ENCODE measurements at regions not wholly inside any gene's neighbourhood (a gene's known extent, or its start where the extent isn't known, plus 50 kb on each side); places are given as distances from the start of the nearest gene placed in this dataset.

DNA sequence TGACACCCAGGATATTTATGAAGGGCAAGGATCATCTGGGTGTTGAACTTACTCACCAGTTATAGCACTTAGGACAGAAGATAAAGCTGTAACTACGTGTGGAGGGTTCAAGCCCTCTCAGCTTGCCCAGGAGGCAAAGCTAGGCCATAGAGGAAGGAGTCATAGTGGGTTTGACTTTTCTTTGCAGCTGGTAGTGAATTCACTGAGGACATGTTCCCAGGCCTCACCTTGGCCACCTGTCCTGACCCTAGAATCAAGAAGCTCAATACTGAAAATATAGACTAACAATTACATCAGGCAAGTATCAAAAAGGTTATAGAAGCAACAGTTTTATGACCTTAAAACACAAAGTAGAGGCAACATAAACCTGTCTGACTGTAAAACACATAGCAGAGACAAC, 1207.7 kb downstream of the SLITRK1 start:
- FAIRE-seq, result no peak

DNA sequence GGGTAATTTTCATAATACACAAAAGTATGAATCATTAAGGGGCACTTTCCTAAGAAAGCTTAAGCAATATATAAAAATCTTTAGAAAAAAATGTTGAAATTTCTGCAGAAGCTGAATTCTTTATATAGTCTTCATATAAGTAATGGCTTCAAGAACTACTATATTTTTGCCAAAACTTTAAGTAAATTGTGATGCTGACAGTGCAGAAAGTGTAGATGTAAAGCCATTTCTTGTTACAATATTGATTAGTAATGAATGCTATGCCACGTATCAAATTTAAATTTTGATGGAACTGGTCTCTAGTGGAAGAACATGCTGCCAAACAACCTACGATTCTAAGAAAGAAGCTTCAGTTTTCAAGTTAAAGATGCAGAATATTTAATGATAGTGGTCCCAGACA, 1210.0 kb downstream of the SLITRK1 start:
- FAIRE-seq, result no peak

DNA sequence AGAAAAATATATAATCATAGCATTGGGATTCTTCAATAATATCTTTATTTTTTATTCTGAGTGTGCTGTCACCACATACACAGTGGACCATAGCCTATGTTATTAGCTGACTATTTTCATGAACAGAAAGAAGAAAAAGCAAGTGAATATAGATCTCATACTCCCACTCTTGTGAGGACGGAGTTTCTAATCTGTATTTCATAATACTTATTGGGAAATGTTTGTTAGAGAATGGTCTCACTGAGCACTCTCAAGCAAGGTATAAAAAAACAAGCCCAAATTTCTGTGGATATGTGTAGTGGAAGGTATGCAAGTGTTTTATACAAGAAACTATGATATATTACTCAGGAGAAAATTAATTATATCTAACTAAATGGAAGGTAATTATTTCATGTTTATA, 1218.1 kb downstream of the SLITRK1 start:
- no peak for FAIRE-seq

- FAIRE-seq, result no peak
Measured at GRCh38 chr13:82661126-82661525, 1221.1 kb downstream of the SLITRK1 start.

- no peak for FAIRE-seq
Measured at GRCh38 chr13:82658811-82659210, 1223.5 kb downstream of the SLITRK1 start.

GRCh38 chr13:82657471-82657870, 1224.8 kb downstream of the SLITRK1 start:
- no peak for FAIRE-seq

DNA sequence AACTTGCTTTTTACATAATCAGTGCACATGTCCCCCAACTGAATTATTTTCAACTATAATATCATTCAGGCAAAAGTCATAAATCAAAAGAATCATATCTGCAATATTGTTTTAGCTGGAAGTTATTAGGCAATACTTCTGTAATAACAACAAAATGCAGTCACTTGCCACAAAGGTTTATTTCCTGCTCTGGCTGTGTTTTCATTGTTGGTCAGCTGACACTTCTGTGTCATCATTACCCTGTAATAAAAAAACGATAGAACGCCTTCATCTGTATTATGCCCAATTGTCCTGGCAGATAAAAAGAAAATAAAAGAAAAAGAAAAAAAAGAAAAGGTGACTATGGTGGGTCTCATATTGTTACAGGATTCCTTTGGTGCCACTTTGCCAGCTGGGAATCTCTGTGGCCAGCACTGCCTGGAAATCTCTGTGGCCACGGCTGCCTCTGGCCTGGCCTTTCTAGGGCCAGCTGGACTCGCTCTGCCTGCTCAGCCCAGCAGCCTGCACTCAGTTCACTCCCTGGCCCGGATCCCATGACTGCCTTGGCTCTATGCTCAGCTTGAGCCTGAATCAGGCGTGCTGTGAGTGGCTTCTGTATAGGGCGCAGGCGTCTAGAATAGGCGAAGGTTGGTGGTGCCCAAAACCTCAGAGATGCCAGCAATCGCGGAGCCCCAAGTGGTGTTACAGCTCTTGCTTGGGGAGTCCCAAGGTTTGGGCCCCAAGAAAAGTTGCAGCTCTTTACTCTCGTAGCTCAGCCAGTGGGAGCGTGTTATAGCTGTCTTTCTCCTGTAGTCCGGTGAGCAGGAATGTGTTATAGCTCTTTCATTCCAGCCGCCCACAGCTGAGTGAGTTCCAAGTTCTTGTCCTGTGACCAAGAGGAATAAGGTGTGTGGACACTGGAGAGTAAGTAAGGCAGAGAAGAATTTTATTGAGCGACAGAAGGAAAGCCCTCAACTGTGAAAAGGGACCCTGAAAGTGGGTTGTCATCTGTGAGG, 1227.1 kb downstream of the SLITRK1 start:
- FAIRE-seq, result no peak

- FAIRE-seq, result no peak
Measured at GRCh38 chr13:82654143-82654542, 1228.1 kb downstream of the SLITRK1 start.

GRCh38 chr13:82647540-82647939, 1234.7 kb downstream of the SLITRK1 start:
- no peak for FAIRE-seq

DNA sequence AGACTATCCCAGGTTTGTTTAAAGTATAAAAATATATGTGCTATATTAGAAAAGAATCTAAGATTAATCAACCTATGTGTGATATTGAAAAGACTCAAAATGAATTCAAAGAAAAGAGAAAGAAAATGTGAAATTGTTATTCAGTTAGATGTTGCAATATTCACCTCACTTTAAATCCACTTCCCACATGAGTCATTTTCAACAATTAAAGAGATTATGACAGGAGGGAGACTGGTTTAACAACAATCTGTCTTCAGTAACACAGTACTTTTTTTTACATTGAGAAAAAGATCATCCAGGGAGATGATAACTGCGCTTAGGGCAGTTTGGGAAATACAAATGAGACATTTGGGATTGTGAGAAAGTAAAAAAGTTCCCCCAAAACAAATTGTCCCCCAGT, 1246.2 kb downstream of the SLITRK1 start:
- no peak for FAIRE-seq

DNA sequence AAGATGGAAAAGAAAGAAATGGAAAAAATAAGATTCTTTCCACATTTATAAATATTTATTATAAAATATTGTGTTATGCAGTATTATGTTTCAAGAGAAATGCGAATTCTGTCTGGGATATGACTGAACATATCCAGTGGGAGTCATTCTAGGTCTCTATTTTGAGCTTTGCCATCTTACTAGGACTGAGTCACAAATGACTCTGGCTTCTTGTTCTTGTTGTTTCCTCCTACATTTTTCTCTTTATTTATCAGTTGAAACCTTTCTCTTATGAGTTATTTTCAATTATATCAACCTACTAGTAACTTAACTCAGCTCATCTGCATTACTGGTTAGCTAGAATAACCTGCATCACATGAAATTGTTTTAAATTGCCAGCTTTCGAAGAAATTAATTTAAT, 1247.3 kb downstream of the SLITRK1 start:
- peak; percentile 14 for FAIRE-seq

DNA sequence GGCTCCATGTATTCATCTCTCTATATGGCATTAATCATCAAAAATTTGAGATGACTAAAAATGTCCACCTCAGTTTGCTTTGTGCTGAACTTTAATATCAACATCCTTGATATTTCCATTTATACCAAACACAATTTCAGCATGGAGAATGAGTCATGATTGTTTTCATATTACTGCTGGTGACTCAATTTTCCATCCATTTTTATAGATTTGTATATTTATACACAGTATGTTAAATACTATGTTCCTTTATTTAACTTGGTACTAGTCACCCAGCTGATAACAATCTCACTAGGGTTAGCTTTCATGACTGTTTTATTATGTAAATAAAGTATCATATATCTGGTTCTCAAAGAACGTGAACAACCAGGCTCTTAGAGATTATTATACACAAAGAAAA, 1255.1 kb downstream of the SLITRK1 start:
- FAIRE-seq, result no peak

- FAIRE-seq, result no peak
Measured at GRCh38 chr13:82625717-82626116, 1256.6 kb downstream of the SLITRK1 start.

GRCh38 chr13:82615043-82615442, 1267.2 kb downstream of the SLITRK1 start:
- FAIRE-seq, result no peak

DNA sequence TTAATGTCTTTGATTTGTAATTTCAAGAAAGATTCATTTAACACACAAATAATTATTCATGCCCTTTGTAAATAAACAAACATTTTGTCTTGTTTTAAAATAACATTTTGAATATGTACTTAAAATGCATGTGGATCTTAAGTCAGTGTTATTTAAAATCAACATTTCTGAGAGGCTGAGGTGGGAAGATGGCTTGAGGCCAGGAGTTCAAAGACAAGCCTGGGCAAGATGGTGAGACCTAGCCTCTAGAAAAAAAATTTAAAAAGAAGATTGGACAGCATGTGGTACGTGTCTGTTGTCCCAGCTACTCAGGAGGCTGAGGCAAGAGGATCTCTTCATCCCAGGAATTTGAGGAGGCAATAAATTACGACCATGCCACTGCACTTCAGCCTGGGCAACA, 1268.2 kb downstream of the SLITRK1 start:
- FAIRE-seq, result no peak

DNA sequence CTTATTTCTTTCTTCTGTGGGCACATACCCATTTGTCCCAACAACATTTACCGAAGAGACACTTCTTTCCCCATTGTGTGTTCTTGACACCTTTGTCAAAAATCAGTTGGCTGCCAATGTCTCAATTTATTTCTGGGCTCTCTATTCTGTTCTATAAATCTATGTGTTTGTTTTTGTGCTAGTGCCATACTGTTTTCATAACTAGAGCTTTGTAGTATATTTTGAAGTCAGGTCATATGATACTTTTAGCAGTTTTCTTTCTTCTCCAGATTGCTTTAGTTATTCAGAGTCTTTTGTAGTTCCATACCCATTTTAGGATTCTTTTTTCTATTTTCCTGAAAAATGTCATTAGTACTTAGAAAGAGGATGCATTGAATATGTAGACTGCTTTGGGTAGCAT, 1276.3 kb downstream of the SLITRK1 start:
- no peak for FAIRE-seq

- no peak for FAIRE-seq
Measured at GRCh38 chr13:82597747-82598146, 1284.5 kb downstream of the SLITRK1 start.

- FAIRE-seq, result no peak
Measured at GRCh38 chr13:82593239-82593638, 1289.0 kb downstream of the SLITRK1 start.

GRCh38 chr13:82571653-82572052, 1310.6 kb downstream of the SLITRK1 start:
- FAIRE-seq, result no peak

- no peak for FAIRE-seq
Measured at GRCh38 chr13:82569581-82569980, 1312.7 kb downstream of the SLITRK1 start.

DNA sequence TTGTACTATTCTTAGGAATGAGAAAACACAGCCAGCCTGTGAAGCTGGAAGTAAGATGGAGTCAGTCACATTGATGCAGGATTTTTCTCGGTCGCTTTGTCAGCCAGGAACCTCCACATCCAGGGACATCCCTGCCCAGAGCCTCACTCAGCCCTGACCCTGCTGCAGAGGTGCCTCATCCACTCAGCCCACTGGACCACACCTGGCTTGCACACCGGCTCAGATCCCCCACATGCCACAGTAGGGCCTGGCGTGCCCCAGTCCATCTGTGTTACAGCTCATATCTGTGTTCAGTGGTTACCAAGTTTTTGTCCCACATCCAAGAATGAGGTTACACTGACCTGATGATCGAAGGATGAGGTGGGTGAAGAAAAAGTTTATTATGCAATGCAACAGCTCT, 1315.4 kb downstream of the SLITRK1 start:
- no peak for FAIRE-seq

GRCh38 chr13:82565201-82565600, 1317.1 kb downstream of the SLITRK1 start:
- FAIRE-seq, result no peak

- FAIRE-seq, result no peak
Measured at GRCh38 chr13:82560889-82561288, 1321.4 kb downstream of the SLITRK1 start.

DNA sequence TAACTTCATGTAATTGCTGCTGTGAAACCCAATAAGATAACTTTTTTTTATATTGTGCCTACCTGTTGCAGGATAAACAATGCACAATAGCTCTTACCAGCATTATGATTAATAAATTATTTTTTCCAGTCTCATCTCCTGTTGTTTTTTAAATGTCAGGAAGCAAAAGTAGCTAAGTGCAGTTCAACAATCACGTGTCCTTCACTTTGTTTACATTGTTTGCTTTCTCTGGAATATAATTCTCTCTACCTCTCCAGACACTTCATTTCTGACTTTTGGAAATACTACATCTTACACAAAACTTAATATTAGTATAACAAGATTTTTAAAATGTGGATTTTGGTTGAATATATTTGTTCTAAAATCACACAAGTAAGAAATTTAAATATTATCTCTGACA, 1359.4 kb downstream of the SLITRK1 start:
- FAIRE-seq, result no peak
